ENCODE measurements at regions not wholly inside any gene's neighbourhood (a gene's known extent, or its start where the extent isn't known, plus 50 kb on each side); places are given as distances from the start of the nearest gene placed in this dataset.

- no peaks in the 10 kb centered on the region for H3K9me3 Mint-ChIP-seq
- no peaks in the 10 kb centered on the region for H3K36me3 Mint-ChIP-seq (ENCODE audit: low read depth)
These were observed 799.1 kb upstream of the NECTIN3 start for GRCh38 chr3:110272525-110272924.

GRCh38 chr3:110291886-110292501, 779.6 kb upstream of the NECTIN3 start:
- H3K27me3 Mint-ChIP-seq (ENCODE audit: insufficient read depth), result no peaks in the 10 kb centered on the region
- no peak for TF ChIP-seq CTCF (IDR thresholded peaks at IDR 0.05)
- H3K36me3 Mint-ChIP-seq (ENCODE audit: low read depth), result peaks cover 23% of the 10 kb centered on the region
- no peak overlapping the region for H3K4me3 Mint-ChIP-seq
- H3K4me1 Mint-ChIP-seq (ENCODE audit: low read depth), result peaks cover 21% of the 10 kb centered on the region
- no peak overlapping the region for H3K27ac Mint-ChIP-seq
- DNase-seq, result no peak
- peaks cover 21% of the 10 kb centered on the region for H3K9me3 Mint-ChIP-seq

More at GRCh38 chr3:110272525-110272924, 799.1 kb upstream of the NECTIN3 start:
- no peak for TF ChIP-seq CTCF (IDR thresholded peaks at IDR 0.05)
- DNase-seq, result no peak
- H3K27ac Mint-ChIP-seq, result no peak overlapping the region
- H3K27me3 Mint-ChIP-seq (ENCODE audit: insufficient read depth), result no peaks in the 10 kb centered on the region
- no peak overlapping the region for H3K4me3 Mint-ChIP-seq
- no peaks in the 10 kb centered on the region for H3K4me1 Mint-ChIP-seq (ENCODE audit: low read depth)

- TF ChIP-seq CTCF (IDR thresholded peaks at IDR 0.05), result no peak
- H3K27me3 Mint-ChIP-seq (ENCODE audit: insufficient read depth), result no peaks in the 10 kb centered on the region
- no peak overlapping the region for H3K27ac Mint-ChIP-seq
- peaks cover 22% of the 10 kb centered on the region for H3K36me3 Mint-ChIP-seq (ENCODE audit: low read depth)
- peaks cover 27% of the 10 kb centered on the region for H3K4me1 Mint-ChIP-seq (ENCODE audit: low read depth)
- H3K4me3 Mint-ChIP-seq, result no peak overlapping the region
- DNase-seq, result peak; percentile 24
- H3K9me3 Mint-ChIP-seq, result peaks cover 21% of the 10 kb centered on the region
These were observed 778.0 kb upstream of the NECTIN3 start for GRCh38 chr3:110293660-110294059.

- Mint-ChIP-seq H3K4me3 (no peak overlapping the region), H3K9me3 (peaks cover 21% of the 10 kb centered on the region), H3K27me3 (ENCODE audit: insufficient read depth) (no peaks in the 10 kb centered on the region), H3K36me3 (ENCODE audit: low read depth) (peaks cover 22% of the 10 kb centered on the region), H3K27ac (0 out of 2 replicates have a peak overlapping the region, but pooled peaks have one; percentile 3), H3K4me1 (ENCODE audit: low read depth) (peaks cover 27% of the 10 kb centered on the region)
- TF ChIP-seq CTCF (IDR thresholded peaks at IDR 0.05), result no peak
- DNase-seq, result no peak
These were observed 774.7 kb upstream of the NECTIN3 start for GRCh38 chr3:110296885-110297284.

GRCh38 chr3:110301781-110302180, 769.8 kb upstream of the NECTIN3 start:
- H3K4me3 Mint-ChIP-seq, result no peak overlapping the region
- no peaks in the 10 kb centered on the region for H3K27me3 Mint-ChIP-seq (ENCODE audit: insufficient read depth)
- H3K9me3 Mint-ChIP-seq, result no peaks in the 10 kb centered on the region
- H3K4me1 Mint-ChIP-seq (ENCODE audit: low read depth), result peaks cover 19% of the 10 kb centered on the region
- H3K36me3 Mint-ChIP-seq (ENCODE audit: low read depth), result no peaks in the 10 kb centered on the region
- no peak overlapping the region for H3K27ac Mint-ChIP-seq
- DNase-seq, result no peak
- no peak for TF ChIP-seq CTCF (IDR thresholded peaks at IDR 0.05)

Measured in HFFc6 (cell line).